Ishikawa (cell line): ENCODE measurements at regions not wholly inside any gene's neighbourhood (a gene's known extent, or its start where the extent isn't known, plus 50 kb on each side); places are given as distances from the start of the nearest gene placed in this dataset.

Experiments used
- CEBPB ChIP-seq: IDR thresholded peaks from 2 replicates; pipeline ENCODE4 v1.6.1; 2012
- CREB1 ChIP-seq: IDR thresholded peaks from 2 replicates; pipeline ENCODE4 v1.6.1; 2012; ENCODE audit warnings: low read depth
- EGR1 ChIP-seq: IDR thresholded peaks from 2 replicates; pipeline ENCODE4 v1.6.1; 2012
- EP300 ChIP-seq: IDR thresholded peaks from 2 replicates; pipeline ENCODE4 v1.6.1; 2012; ENCODE audit warnings: borderline replicate concordance
- FOXM1 ChIP-seq: IDR thresholded peaks from 2 replicates; pipeline ENCODE4 v1.6.1; 2012; ENCODE audit warnings: low read depth, borderline replicate concordance
- MAX ChIP-seq: IDR thresholded peaks from 2 replicates; pipeline ENCODE4 v1.6.1; 2012
- NFIC ChIP-seq: IDR thresholded peaks from 2 replicates; pipeline ENCODE4 v1.6.1; 2012
- RAD21 ChIP-seq: IDR thresholded peaks from 2 replicates; pipeline ENCODE4 v1.6.1; 2012; ENCODE audit warnings: low read depth
- TAF1 ChIP-seq: IDR thresholded peaks from 2 replicates; pipeline ENCODE4 v1.6.1; 2012; ENCODE audit warnings: low read depth, mild to moderate bottlenecking
- TCF12 ChIP-seq: IDR thresholded peaks from 2 replicates; pipeline ENCODE4 v1.6.1; 2012; ENCODE audit warnings: low read depth
- TEAD4 ChIP-seq: IDR thresholded peaks from 2 replicates; pipeline ENCODE4 v1.6.1; 2012
- YY1 ChIP-seq: IDR thresholded peaks from 2 replicates; pipeline ENCODE4 v1.6.1; 2012; ENCODE audit warnings: low read depth
- ZBTB7A ChIP-seq: IDR thresholded peaks from 2 replicates; pipeline ENCODE4 v1.6.1; 2012; ENCODE audit warnings: low read depth
- TF ChIP-seq, protein P1 (sequence below): IDR thresholded peaks from 2 replicates; pipeline ENCODE4 v1.6.1; 2012; ENCODE audit warnings: low read depth, mild to moderate bottlenecking
- TF ChIP-seq, protein P2 (sequence below): IDR thresholded peaks from 2 replicates; pipeline ENCODE4 v1.6.1; 2012

- TF ChIP-seq EGR1: no peak
- no peak for TF ChIP-seq ZBTB7A
- TF ChIP-seq, protein P1, sequence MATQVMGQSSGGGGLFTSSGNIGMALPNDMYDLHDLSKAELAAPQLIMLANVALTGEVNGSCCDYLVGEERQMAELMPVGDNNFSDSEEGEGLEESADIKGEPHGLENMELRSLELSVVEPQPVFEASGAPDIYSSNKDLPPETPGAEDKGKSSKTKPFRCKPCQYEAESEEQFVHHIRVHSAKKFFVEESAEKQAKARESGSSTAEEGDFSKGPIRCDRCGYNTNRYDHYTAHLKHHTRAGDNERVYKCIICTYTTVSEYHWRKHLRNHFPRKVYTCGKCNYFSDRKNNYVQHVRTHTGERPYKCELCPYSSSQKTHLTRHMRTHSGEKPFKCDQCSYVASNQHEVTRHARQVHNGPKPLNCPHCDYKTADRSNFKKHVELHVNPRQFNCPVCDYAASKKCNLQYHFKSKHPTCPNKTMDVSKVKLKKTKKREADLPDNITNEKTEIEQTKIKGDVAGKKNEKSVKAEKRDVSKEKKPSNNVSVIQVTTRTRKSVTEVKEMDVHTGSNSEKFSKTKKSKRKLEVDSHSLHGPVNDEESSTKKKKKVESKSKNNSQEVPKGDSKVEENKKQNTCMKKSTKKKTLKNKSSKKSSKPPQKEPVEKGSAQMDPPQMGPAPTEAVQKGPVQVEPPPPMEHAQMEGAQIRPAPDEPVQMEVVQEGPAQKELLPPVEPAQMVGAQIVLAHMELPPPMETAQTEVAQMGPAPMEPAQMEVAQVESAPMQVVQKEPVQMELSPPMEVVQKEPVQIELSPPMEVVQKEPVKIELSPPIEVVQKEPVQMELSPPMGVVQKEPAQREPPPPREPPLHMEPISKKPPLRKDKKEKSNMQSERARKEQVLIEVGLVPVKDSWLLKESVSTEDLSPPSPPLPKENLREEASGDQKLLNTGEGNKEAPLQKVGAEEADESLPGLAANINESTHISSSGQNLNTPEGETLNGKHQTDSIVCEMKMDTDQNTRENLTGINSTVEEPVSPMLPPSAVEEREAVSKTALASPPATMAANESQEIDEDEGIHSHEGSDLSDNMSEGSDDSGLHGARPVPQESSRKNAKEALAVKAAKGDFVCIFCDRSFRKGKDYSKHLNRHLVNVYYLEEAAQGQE: no peak
- no peak for TF ChIP-seq RAD21
- no peak for TF ChIP-seq TAF1
- TF ChIP-seq CREB1: no peak
- TF ChIP-seq TEAD4: no peak
- TF ChIP-seq TCF12: no peak
- no peak for TF ChIP-seq NFIC
- TF ChIP-seq MAX: no peak
- TF ChIP-seq FOXM1: no peak
- no peak for TF ChIP-seq CEBPB
- TF ChIP-seq, protein P2, sequence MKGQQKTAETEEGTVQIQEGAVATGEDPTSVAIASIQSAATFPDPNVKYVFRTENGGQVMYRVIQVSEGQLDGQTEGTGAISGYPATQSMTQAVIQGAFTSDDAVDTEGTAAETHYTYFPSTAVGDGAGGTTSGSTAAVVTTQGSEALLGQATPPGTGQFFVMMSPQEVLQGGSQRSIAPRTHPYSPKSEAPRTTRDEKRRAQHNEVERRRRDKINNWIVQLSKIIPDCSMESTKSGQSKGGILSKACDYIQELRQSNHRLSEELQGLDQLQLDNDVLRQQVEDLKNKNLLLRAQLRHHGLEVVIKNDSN: no peak
Measured at GRCh38 chr1:228940526-228940925, 205.2 kb downstream of the RHOU start.

GRCh38 chr1:228940926-228941325 lies 205.6 kb downstream of the RHOU start:
- TF ChIP-seq ZBTB7A: no peak
- TF ChIP-seq FOXM1: no peak
- TF ChIP-seq YY1: no peak
- TF ChIP-seq, protein P1: no peak
- no peak for TF ChIP-seq TCF12
- no peak for TF ChIP-seq NFIC
- TF ChIP-seq EP300: no peak
- TF ChIP-seq, protein P2: no peak

GRCh38 chr1:228941666-228942065 lies 206.4 kb downstream of the RHOU start:
- TF ChIP-seq YY1: no peak
- no peak for TF ChIP-seq TAF1
- no peak for TF ChIP-seq CEBPB
- TF ChIP-seq, protein P1: no peak
- TF ChIP-seq FOXM1: no peak
- TF ChIP-seq NFIC: no peak
- no peak for TF ChIP-seq TCF12
- TF ChIP-seq CREB1: no peak
- no peak for TF ChIP-seq MAX
- TF ChIP-seq, protein P2: no peak
- no peak for TF ChIP-seq EP300
- TF ChIP-seq TEAD4: no peak
- TF ChIP-seq EGR1: no peak
- no peak for TF ChIP-seq RAD21
- no peak for TF ChIP-seq ZBTB7A

DNA sequence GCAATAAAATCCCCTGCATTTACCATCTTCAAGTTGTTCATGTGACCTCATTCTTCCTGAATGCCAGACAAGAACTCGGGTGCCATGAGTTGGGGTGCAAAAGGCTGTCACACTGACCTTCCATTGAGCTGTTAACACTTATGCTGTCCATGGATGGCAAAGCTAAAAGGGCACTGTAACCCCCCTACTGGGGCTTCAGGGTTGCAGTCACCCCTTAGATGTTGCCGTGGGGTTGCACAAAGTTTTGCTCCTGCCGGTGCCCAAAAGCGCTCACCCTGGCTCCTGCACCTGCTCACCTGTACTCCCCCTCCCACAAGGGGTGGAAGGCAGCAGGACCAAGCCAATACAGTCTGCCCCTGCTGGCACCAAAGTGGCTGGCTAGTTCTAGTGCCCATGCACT lies 208.2 kb downstream of the RHOU start:
- no peak for TF ChIP-seq MAX
- no peak for TF ChIP-seq ZBTB7A
- no peak for TF ChIP-seq TAF1
- no peak for TF ChIP-seq EP300
- no peak for TF ChIP-seq NFIC
- TF ChIP-seq YY1: no peak
- no peak for TF ChIP-seq CREB1
- TF ChIP-seq TCF12: no peak
- no peak for TF ChIP-seq EGR1
- TF ChIP-seq, protein P1: no peak
- no peak for TF ChIP-seq TEAD4
- TF ChIP-seq FOXM1: no peak
- no peak for TF ChIP-seq RAD21
- no peak for TF ChIP-seq CEBPB
